Epithelial cell of esophagus (primary cell): ENCODE measurements at regions not wholly inside any gene's neighbourhood (a gene's known extent, or its start where the extent isn't known, plus 50 kb on each side); places are given as distances from the start of the nearest gene placed in this dataset.

Experiments
- DNase-seq: peaks from one replicate; pipeline ENCODE4 v3.0.0; 2010; ENCODE audit warnings: low read depth
- H3K4me3 ChIP-seq: 2 replicates; pipeline ENCODE4 v1.5.1; 2011; ENCODE audit warnings: mild to moderate bottlenecking, low read length, control low read depth
- CTCF ChIP-seq: IDR thresholded peaks from 2 replicates; pipeline ENCODE4 v1.5.1; 2011; ENCODE audit warnings: low read depth, mild to moderate bottlenecking, low read length, control low read depth, inconsistent platforms; ENCODE audit not compliant: insufficient read depth; ENCODE audit errors: missing control alignments

GRCh38 chr4:154140869-154141268, 350.7 kb downstream of the DCHS2 start:
- no peak overlapping the region for H3K4me3 ChIP-seq
- DNase-seq: no peak
- TF ChIP-seq CTCF: no peak

- no peak overlapping the region for H3K4me3 ChIP-seq
- no peak for TF ChIP-seq CTCF
- DNase-seq: no peak
Observed at GRCh38 chr4:154137320-154137905, 348.5 kb upstream of the SFRP2 start.

GRCh38 chr4:154135576-154135975, 346.7 kb upstream of the SFRP2 start:
- no peak overlapping the region for H3K4me3 ChIP-seq
- no peak for TF ChIP-seq CTCF

DNA sequence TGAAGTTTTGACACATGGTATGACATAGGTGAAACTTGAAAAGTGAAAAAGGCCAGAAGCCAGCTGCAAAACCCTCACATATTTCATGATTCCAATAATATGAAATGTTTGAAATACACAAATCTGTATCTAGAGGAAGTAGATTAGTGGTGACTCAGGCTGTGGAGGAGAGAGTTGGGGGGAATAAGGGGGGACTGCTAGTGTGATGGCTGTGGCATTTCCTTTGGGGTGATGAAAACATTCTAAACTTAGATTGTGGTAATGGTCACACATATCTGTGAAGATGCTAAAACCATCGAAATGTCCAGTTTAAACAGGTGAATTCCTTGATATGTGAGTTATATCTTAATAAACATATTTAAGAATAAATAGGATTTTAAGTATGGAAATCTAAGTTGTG, 343.5 kb upstream of the SFRP2 start:
- no peak for TF ChIP-seq CTCF
- no peak overlapping the region for H3K4me3 ChIP-seq
- no peak for DNase-seq

More at GRCh38 chr4:154135576-154135975, 346.7 kb upstream of the SFRP2 start:
- DNase-seq: no peak

GRCh38 chr4:154126276-154126675, 337.4 kb upstream of the SFRP2 start:
- peak; percentile 10 for DNase-seq
- no peak overlapping the region for H3K4me3 ChIP-seq
- no peak for TF ChIP-seq CTCF

- DNase-seq: no peak
- no peak overlapping the region for H3K4me3 ChIP-seq
- no peak for TF ChIP-seq CTCF
Observed at GRCh38 chr4:154125340-154125739, 336.5 kb upstream of the SFRP2 start.

- no peak overlapping the region for H3K4me3 ChIP-seq
- no peak for TF ChIP-seq CTCF
- DNase-seq: peak; percentile 74
Observed at GRCh38 chr4:154124539-154125255, 335.8 kb upstream of the SFRP2 start.
